HG03066 (cell line): ENCODE measurements at regions not wholly inside any gene's neighbourhood (a gene's known extent, or its start where the extent isn't known, plus 50 kb on each side); places are given as distances from the start of the nearest gene placed in this dataset.
"Not testable (repeated sequence)": the region's sequence is repeated elsewhere in the genome, so short reads cannot be mapped to it uniquely, and the experiment has no call there.

Source experiments
- ATAC-seq: cut with Tn5 transposase; IDR thresholded peaks from one replicate; pipeline ENCODE4 v1.9.1; 2021; ENCODE audit warnings: low read depth; ENCODE audit not compliant: unreplicated experiment

DNA sequence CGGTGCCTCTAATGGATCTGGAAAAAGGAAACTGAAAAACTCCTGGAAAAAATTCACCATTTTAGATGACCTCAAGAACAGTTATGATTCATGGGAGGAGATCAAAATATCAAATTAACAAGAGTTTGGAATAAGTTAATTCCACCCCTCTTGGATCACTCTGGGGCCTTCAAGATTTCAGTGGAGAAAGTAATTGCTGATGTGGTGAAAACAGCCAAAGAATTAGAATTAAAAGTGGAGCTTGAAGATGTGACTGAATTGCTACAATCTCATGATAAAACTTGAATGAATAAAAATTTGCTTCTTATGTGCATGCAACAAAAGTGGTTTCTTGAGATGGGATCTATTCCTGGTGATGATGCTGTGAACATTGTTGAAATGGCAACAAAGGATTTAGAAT, 974.4 kb upstream of the GYPC start:
- ATAC-seq = no peak

DNA sequence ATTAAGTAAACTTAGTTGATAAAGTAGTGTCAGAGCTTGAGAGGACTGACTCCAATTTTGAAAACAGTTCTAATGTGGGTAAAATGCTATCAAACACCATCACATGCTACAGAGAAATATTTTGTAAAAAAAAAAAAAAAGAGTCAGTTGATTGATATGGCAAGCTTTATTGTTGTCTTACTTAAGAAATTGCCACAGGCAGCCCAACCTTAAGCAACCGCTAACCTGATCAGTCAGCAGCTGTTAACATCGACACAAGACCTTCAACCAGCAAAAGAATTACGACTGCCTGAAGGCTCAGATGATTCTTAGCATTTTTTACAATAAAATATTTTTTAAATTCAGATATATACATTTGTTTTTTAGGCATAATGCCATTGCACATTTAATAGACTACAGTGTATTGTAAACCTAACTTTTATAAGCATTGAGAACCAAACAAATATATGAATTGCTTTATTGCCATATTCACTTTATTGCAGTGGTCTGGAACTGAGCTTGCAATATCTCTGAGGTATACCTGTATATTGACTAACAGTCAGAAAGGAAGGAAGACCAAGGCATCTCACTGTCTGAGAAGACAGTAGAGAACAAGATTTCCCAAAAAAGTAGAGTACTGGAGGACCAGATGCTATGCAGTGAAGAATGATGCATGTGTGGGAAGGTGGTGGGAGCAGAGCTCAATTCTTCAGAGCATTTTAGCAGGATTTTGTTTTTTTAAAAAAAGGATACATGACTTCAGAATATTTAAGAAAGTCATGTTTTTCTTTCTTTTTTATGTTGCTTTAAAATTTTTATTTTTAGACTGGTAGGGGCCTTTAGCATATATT, 973.8 kb upstream of the GYPC start:
- no peak for ATAC-seq

DNA sequence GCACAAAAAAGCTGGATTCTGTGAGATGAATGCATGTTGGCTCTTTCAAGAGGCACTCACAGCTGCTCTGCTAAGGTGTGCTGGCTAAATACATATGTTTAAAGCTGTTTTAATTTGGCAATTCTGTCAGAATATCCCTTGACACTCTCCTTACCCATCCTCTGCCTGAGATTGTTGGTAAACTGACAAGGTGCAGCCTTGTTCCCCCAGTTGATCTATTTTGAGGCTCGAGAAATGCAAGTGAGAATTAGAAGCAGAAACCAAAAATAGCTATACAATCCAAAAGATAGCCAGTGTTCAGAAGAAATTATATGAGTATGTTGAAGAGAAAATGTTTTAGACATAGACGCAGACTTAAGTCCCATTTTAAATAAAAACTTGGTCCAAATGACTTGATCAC, 971.7 kb upstream of the GYPC start:
- no peak for ATAC-seq

- ATAC-seq = no peak
Observed at GRCh38 chr2:125684932-125685331, 971.0 kb upstream of the GYPC start.

GRCh38 chr2:125696560-125696959, 959.4 kb upstream of the GYPC start:
- no peak for ATAC-seq

DNA sequence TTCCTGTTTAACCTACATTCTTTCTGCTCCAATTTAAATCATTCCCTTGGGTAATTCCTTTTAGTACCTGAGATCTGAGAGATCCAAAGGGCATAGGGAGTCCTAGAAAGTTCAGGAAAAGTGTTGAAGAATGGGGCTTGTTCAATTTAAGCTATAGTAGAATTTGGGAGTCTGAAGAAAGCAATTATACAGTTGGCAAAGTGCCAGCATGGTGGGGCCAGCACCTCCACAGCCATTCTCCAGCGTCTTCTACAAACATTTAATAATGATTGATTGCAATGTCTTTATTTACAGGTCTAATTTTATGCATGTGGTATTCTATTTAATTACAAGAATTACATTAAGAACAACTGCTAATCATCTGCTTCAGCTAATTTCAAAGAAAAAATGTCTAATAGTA, 957.7 kb upstream of the GYPC start:
- ATAC-seq = no peak

GRCh38 chr2:125701070-125701469, 954.9 kb upstream of the GYPC start:
- no peak for ATAC-seq

DNA sequence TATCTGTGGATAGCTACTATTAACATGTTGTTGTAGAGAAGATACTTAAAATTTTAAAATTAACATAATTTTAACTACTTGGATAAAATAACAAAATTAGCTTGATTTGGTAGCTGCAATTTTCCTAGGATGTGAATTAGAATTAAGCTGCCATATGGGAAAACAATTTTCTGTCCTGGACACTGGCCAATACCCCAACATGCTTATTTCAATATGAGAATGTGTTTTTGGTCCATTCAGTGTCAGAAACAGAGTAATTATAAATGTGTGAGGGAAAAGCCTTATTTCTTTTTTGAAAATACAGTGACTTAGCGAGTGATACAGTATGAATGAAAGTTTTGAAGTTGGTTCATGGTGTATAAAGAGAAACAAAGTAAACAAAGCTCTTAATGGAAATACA, 948.3 kb upstream of the GYPC start:
- no peak for ATAC-seq

DNA sequence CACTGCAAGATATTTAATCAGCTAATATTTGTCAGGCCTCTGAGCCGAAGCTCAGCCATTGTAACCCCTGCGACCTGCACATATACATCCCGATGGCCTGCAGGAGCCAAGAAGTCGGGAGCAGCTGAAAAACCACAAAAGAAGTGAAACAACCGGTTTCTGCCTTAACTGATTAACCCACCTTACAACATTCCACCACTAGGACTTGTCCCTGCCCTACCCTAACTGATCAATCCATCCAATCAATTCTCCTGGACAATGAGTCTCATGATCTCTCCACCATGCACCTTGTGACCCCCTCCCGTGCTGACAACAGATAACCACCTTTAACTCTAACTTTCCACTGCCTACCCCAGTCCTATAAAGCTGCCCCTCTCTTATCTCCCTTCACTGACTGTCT, 945.4 kb upstream of the GYPC start:
- no peak for ATAC-seq

- ATAC-seq = no peak
Observed at GRCh38 chr2:125711075-125711474, 944.9 kb upstream of the GYPC start.

DNA sequence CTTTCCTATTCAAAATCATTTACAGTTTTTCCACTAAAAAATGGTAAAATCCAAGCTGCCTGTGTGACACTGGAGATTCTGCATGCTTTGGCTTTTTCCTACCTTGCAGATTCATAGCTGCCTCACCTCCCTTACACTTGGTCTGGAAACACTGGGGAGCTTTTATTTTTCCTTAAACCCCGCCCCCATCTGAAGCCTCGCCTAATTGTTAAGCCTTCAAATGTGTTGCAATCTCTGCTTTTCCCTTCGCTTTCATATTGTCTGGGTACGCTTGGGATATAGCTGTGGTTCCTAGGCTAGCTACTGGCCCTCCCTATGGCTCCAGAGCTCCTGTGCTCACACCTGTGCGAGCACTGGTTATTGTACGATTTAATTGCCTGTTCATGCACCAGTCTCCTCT, 942.4 kb upstream of the GYPC start:
- ATAC-seq = no peak

DNA sequence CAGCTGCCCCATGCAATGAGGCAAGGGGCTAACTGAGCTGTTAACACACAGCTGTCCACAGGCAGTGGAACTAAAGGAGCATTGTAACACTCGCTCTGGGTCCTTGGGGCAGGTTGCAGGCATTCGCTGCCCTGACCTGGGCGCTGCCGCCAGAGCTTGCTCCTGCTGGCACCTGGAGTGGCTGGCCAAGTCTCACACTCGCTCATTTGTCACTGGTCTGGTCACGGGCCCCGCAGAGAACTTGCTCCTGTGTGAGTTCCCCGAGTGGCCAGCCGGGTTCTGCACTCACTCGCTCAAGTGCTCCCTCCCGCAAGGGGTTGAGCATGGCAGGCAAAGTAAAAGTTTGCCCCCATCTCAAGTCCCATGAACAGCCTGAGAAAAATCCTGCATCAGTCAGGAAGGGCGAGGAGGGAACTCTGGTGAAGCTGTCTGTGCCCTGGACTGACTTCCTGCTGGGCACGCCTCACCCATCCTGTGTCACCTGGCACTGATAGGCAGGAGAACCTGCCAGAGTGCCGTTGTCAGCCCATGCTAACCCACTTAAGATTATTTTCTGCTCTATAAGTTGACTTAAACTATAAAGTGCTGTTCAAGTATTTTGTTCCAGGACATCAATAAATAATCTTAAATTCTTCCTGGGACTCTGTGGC, 934.8 kb upstream of the GYPC start:
- no peak for ATAC-seq

DNA sequence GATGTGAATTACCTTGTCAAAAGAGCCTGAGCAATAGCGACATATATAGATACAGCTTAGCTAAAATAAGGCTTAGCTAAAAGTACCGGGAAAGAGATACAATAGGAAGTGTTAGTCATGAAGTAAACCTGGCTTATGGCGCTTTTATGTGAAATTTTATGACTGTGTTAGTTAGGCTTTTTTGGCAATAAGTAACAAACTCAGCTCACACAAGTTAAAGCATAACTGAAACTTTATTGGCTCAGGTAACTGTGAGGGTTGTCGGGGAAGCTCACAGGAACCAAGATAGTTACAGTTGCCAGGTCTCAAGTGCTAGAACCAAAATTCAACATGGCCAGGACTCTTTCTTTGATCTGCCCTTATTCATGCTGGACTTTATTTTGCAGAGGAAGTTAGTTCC, 925.0 kb upstream of the GYPC start:
- no peak for ATAC-seq

DNA sequence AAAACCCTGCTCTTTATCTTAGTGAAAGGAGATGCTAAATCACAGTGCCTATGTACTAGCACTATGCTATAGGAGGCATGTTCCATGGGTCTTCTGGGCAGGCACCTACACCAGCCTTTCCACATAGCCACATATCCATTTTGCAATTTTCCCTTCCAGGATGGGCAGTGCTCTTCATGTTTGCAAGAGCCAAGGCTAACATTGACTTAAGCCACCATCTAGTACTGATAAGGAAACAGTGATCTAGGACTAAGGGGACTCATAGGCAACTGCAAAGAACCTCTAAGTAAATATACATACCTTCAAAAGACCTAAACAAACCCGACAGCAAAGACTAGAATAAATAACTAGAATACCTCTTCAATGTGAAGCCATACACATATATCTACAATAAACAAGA, 919.7 kb upstream of the GYPC start:
- no peak for ATAC-seq

DNA sequence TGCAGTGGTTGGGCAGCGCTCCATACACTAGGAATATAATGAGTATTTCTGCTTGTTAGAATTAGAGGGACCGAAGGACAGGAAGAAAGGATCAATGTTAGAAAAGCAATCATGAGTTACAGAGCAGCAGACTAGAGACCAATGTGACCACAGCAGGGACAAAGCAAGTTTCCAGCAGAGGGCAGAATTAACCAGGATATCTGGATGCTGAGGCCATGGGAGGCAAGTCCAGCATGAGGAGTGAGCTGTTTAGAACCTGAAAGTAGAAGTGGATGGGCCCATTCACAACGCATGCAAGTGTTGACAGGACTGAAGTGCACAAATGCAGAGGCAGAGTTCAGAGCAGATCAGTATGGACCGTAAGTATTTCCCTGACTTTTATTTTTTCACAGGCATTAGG, 910.4 kb upstream of the GYPC start:
- ATAC-seq = no peak

- no peak for ATAC-seq
Observed at GRCh38 chr2:125746321-125747164, 909.4 kb upstream of the GYPC start.

- no peak for ATAC-seq
Observed at GRCh38 chr2:125747165-125747425, 908.9 kb upstream of the GYPC start.

GRCh38 chr2:125756431-125756830, 899.5 kb upstream of the GYPC start:
- no peak for ATAC-seq

DNA sequence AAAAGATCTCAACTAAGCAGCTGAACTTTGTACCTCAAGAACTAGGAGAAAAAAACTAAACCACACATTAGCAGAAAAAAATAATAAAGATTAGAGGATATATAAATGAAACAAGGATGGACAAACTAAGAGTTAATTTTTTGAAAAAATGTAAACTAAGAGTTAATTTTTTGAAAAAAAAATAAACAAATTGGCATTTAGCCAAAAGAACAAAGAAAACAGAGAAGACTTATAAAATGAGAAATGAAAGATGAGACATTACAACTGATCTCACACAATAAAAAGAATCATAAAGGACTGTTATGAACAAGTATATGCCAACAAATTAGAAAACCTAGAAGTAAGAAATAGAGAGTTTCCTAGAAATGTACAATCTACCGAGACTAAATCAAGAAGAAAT, 859.2 kb upstream of the GYPC start:
- ATAC-seq = no peak

GRCh38 chr2:125797192-125797591, 858.8 kb upstream of the GYPC start:
- ATAC-seq = no peak

- ATAC-seq = no peak
Observed at GRCh38 chr2:125822746-125823145, 833.2 kb upstream of the GYPC start.

GRCh38 chr2:125825781-125826180, 830.2 kb upstream of the GYPC start:
- ATAC-seq = not testable (repeated sequence)
